Hepatocyte (in vitro differentiated cells): ENCODE measurements at regions not wholly inside any gene's neighbourhood (a gene's known extent, or its start where the extent isn't known, plus 50 kb on each side); places are given as distances from the start of the nearest gene placed in this dataset.

ENCODE experiments used
- DNase-seq: peaks from one replicate; pipeline ENCODE4 v3.0.0-alpha.2; 2016; ENCODE audit warnings: low spot score
- H2AFZ ChIP-seq: fragments of 200-600 bp; sonication (generic); 2 replicates; pipeline ENCODE4 v1.6.0; 2016; ENCODE audit warnings: antibody characterized with exemption, mild to moderate bottlenecking
- H3K27ac ChIP-seq: fragments of 200-600 bp; sonication (generic); 2 replicates; pipeline ENCODE4 v1.5.1; 2016; ENCODE audit warnings: mild to moderate bottlenecking
- H3K27me3 ChIP-seq: fragments of 200-600 bp; sonication (generic); 2 replicates; pipeline ENCODE4 v1.6.1; 2016
- H3K36me3 ChIP-seq: fragments of 200-600 bp; sonication (generic); replicated peaks from 2 replicates; pipeline ENCODE4 v1.5.1; 2016; ENCODE audit warnings: low read depth; ENCODE audit not compliant: insufficient read depth
- H3K4me1 ChIP-seq: fragments of 200-600 bp; sonication (generic); 2 replicates; pipeline ENCODE4 v1.5.1; 2016; ENCODE audit warnings: mild to moderate bottlenecking, moderate library complexity; ENCODE audit not compliant: insufficient read depth
- H3K4me2 ChIP-seq: fragments of 200-600 bp; sonication (generic); 2 replicates; pipeline ENCODE4 v1.6.0; 2016
- H3K4me3 ChIP-seq: fragments of 200-600 bp; sonication (generic); 2 replicates; pipeline ENCODE4 v1.5.1; 2016; ENCODE audit warnings: mild to moderate bottlenecking
- H3K79me2 ChIP-seq: fragments of 200-600 bp; sonication (generic); 2 replicates; pipeline ENCODE4 v1.6.0; 2017; ENCODE audit warnings: mild to moderate bottlenecking
- H3K9me2 ChIP-seq: fragments of 200-600 bp; sonication (generic); replicated peaks from 2 replicates; pipeline ENCODE4 v1.6.0; 2017; ENCODE audit warnings: mild to moderate bottlenecking; ENCODE audit not compliant: insufficient read depth
- H3K9me3 ChIP-seq: fragments of 200-600 bp; sonication (generic); 2 replicates; pipeline ENCODE4 v1.5.1; 2016; ENCODE audit warnings: low read depth, mild to moderate bottlenecking
- H4K20me1 ChIP-seq: fragments of 200-600 bp; sonication (generic); 2 replicates; pipeline ENCODE4 v1.6.0; 2016; ENCODE audit warnings: mild to moderate bottlenecking; ENCODE audit not compliant: insufficient read depth, poor library complexity, severe bottlenecking
- CTCF ChIP-seq: fragments of 200-600 bp; sonication (generic); IDR thresholded peaks from 2 replicates; pipeline ENCODE4 v1.5.1; 2016; ENCODE audit warnings: antibody characterized with exemption, mild to moderate bottlenecking; ENCODE audit not compliant: poor library complexity
- EZH2 ChIP-seq: fragments of 200-600 bp; sonication (generic); IDR thresholded peaks from 2 replicates; pipeline ENCODE4 v1.6.1; 2016; ENCODE audit warnings: antibody characterized with exemption, mild to moderate bottlenecking, borderline replicate concordance
- EZH2phosphoT487 ChIP-seq: fragments of 200-600 bp; sonication (generic); IDR thresholded peaks from one replicate; pipeline ENCODE4 v1.6.1; 2018; ENCODE audit warnings: antibody characterized with exemption, mild to moderate bottlenecking, low read depth, moderate library complexity; ENCODE audit not compliant: unreplicated experiment, severe bottlenecking
- WGBS: methylation state at CpG from one replicate; pipeline ENCODE4 v1.1.6; 2016; ENCODE audit warnings: low lambda C conversion rate; ENCODE audit errors: missing lambda C conversion rate; 5-methylcytosine and 5-hydroxymethylcytosine counted together

GRCh38 chr4:123840197-123840596 is 443.6 kb downstream of the SPRY1 start:
- peaks cover 19% of the 10 kb centered on the region for H3K4me1 ChIP-seq
- no peak for DNase-seq
- no peak overlapping the region for H3K27ac ChIP-seq

DNA sequence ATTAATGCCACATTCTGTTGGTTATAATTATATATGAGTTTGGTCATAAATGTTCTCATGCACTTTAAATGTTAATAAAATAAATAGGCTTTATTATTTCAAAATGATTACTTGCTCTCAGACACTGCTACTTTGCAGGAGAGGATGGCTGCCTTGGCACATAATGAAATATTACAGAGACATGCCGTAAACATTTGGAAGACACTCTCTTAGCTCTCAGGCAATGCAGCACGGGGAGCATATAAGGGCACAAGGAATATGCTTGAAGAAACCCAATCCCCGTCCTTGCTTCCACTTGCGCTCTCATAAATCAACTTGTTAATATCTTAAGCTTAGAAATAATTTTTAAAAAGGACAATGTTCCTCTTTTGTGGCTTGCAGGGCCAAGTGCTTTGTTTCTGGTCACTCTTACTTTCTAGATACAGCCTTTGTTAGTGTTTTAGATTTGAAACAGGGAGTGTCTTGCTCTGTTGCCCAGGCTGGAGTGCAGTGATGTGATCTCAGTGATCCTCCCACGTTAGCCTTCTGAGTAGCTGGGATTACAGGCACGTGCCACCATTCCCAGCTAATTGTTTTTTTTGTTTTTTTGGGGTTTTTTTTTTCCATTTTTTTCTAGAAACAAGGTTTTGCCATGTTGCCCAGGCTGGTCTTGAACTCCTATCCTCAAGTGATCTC is 445.0 kb downstream of the SPRY1 start:
- H3K9me3 ChIP-seq, result no peaks in the 10 kb centered on the region
- H4K20me1 ChIP-seq, result no peaks in the 10 kb centered on the region
- no peak overlapping the region for H3K4me3 ChIP-seq
- no peaks in the 10 kb centered on the region for H3K79me2 ChIP-seq
- H3K27me3 ChIP-seq, result no peaks in the 10 kb centered on the region
- no peak for DNase-seq
- H3K4me2 ChIP-seq, result no peak overlapping the region
- WGBS, result 74% methylated on average over 6 of the region's 6 CpGs
- no peak overlapping the region for H3K27ac ChIP-seq
- TF ChIP-seq CTCF (no peak), EZH2phosphoT487 (no peak), EZH2 (no peak)
- H3K4me1 ChIP-seq, result peaks cover 13% of the 10 kb centered on the region
- no peak overlapping the region for H2AFZ ChIP-seq
- no peaks in the 10 kb centered on the region for H3K9me2 ChIP-seq
- no peaks in the 10 kb centered on the region for H3K36me3 ChIP-seq

More at GRCh38 chr4:123840197-123840596, 443.6 kb downstream of the SPRY1 start:
- Histone ChIP-seq H4K20me1 (no peaks in the 10 kb centered on the region), H3K36me3 (no peaks in the 10 kb centered on the region), H3K27me3 (no peaks in the 10 kb centered on the region), H3K4me3 (no peak overlapping the region), H3K9me3 (no peaks in the 10 kb centered on the region), H2AFZ (no peak overlapping the region), H3K79me2 (no peaks in the 10 kb centered on the region), H3K4me2 (no peak overlapping the region), H3K9me2 (no peaks in the 10 kb centered on the region)
- no peak for TF ChIP-seq EZH2
- TF ChIP-seq CTCF, result no peak
- no peak for TF ChIP-seq EZH2phosphoT487

GRCh38 chr4:123843137-123843536 is 446.5 kb downstream of the SPRY1 start:
- Histone ChIP-seq H2AFZ (no peak overlapping the region), H3K79me2 (no peaks in the 10 kb centered on the region), H3K4me2 (no peak overlapping the region), H3K27me3 (no peaks in the 10 kb centered on the region), H3K9me2 (no peaks in the 10 kb centered on the region), H3K9me3 (no peaks in the 10 kb centered on the region), H4K20me1 (no peaks in the 10 kb centered on the region), H3K4me1 (peaks cover 13% of the 10 kb centered on the region), H3K36me3 (no peaks in the 10 kb centered on the region), H3K4me3 (no peak overlapping the region), H3K27ac (no peak overlapping the region)
- WGBS, result 86% methylated on average over 1 of the region's 1 CpG
- no peak for TF ChIP-seq CTCF
- no peak for TF ChIP-seq EZH2phosphoT487
- no peak for TF ChIP-seq EZH2
- DNase-seq, result no peak

DNA sequence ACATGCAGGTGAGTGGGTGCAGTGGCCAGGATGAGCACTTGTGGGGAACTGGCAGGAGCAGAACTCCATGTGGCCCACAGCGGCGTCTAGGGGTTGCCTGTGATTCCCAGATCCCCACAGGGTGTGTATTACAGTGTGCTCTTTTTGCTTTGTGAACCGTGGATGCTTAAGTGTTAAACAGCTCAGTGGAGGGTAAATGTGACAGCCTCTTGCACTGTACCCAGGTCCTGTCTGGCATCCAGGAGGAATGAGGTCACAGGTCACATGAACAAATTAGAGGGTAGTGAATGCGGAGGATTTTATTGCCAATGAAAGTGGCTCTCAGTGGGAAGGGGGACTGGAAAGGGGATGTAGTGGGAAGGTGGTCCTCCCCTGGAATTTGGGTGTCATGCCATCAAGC is 447.8 kb downstream of the SPRY1 start:
- no peak overlapping the region for H3K4me2 ChIP-seq
- H3K9me2 ChIP-seq, result no peaks in the 10 kb centered on the region
- H3K9me3 ChIP-seq, result no peaks in the 10 kb centered on the region
- H3K79me2 ChIP-seq, result no peaks in the 10 kb centered on the region
- H3K4me3 ChIP-seq, result no peak overlapping the region
- no peaks in the 10 kb centered on the region for H4K20me1 ChIP-seq
- peaks cover 5% of the 10 kb centered on the region for H3K4me1 ChIP-seq
- no peaks in the 10 kb centered on the region for H3K27me3 ChIP-seq
- no peak overlapping the region for H3K27ac ChIP-seq
- TF ChIP-seq EZH2phosphoT487 (no peak), EZH2 (no peak), CTCF (no peak)
- DNase-seq, result no peak
- 97% methylated on average over 4 of the region's 4 CpGs for WGBS
- no peak overlapping the region for H2AFZ ChIP-seq
- no peaks in the 10 kb centered on the region for H3K36me3 ChIP-seq
